ENCODE measurements at regions not wholly inside any gene's neighbourhood (a gene's known extent, or its start where the extent isn't known, plus 50 kb on each side); places are given as distances from the start of the nearest gene placed in this dataset.

DNA sequence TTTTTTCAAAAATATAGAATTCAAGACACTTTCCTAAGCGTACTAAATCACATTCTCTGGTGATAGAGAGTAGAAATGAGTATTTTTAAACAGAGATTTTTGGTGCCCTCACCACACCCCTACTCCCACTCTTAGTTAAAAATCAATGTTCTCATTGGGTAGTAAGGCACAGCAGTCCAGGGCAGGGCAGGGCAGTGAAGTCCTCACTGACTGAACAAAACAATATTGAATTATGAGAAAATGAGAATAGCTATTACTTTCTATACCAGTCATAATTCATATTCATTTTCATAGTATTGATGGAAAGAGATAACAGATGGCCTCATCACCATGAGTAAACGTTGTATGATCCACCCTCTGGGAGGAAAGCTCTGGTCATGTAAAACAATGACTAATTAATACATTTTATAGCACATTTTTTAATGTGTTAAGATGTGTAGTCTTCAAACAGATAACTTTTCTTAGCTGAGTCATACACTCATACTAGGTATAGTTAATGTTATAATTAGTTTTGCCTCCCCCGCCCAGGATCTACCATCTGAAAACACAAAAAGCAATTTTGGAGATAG lies 686.1 kb downstream of the KCNJ3 start:
- Histone ChIP-seq H3K9me3 (ENCODE audit: low read length) (no peaks in the 10 kb centered on the region), H3K4me3 (ENCODE audit: low read depth, low read length, poor library complexity, severe bottlenecking) (no peak overlapping the region), H3K36me3 (ENCODE audit: insufficient read depth, low read length) (no peaks in the 10 kb centered on the region), H3K79me2 (ENCODE audit: insufficient read depth, low read depth, low read length) (no peaks in the 10 kb centered on the region), H3K27ac (ENCODE audit: low read depth, low read length, poor library complexity, severe bottlenecking) (no peak overlapping the region), H3K4me2 (ENCODE audit: low read length) (no peak overlapping the region), H3K9me2 (ENCODE audit: insufficient read depth, low read length) (no peaks in the 10 kb centered on the region), H2AFZ (ENCODE audit: low read length) (no peak overlapping the region), H3K4me1 (ENCODE audit: insufficient read depth, low read length, poor library complexity, severe bottlenecking) (no peaks in the 10 kb centered on the region), H4K20me1 (ENCODE audit: insufficient read depth, low read length) (no peaks in the 10 kb centered on the region)
- ChIA-PET CTCF (ENCODE audit: unreplicated experiment) (no interaction called here), POLR2A (interaction anchor here (0.7 to 1.8 kb wide), 3 partner anchors 15 to 956 kb away, joined by 3 to 6 read pairs (median 5); no protein-coding TSS in a partner anchor)
- DNase-seq (ENCODE audit: low spot score), result no peak
- no TSS peak for BruUV-seq (replicated peaks)
- TF ChIP-seq EZH2phosphoT487 (IDR thresholded peaks at IDR 0.05; ENCODE audit: borderline replicate concordance, low read depth, low read length) (no peak), CTCF (conservative IDR thresholded peaks at IDR 0.05; ENCODE audit: low read length) (no peak)
- intact Hi-C loops (cut with micrococcal nuclease; ENCODE audit: unreplicated experiment), result no loop called here

DNA sequence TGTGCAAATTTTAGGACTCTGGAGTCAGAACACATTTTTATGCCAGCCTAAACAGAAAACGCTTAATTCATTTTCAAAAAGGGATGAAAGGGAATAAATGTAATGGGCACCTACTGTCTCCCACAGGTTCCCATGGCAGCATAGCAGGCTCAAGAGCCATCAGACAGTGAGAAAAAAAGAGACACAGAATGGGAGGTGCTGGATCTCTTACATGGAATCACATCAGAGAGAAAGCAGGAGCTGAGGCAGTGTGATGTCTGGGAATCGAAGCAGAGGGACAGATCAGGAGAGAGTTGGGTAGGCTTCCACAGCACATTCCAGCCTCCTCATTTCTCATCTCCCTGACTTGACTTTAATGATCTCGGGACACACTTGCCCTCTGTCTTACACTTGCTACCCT lies 684.3 kb downstream of the KCNJ3 start:
- TF ChIP-seq CTCF (conservative IDR thresholded peaks at IDR 0.05; ENCODE audit: low read length), result no peak
- TF ChIP-seq EZH2phosphoT487 (IDR thresholded peaks at IDR 0.05; ENCODE audit: borderline replicate concordance, low read depth, low read length), result no peak
- POLR2A ChIA-PET, result interaction anchor here (0.9 kb wide), 1 partner anchor 18 kb away, joined by 4 read pairs; no protein-coding TSS in a partner anchor
- no peak overlapping the region for H3K4me2 ChIP-seq (ENCODE audit: low read length)
- H3K27ac ChIP-seq (ENCODE audit: low read depth, low read length, poor library complexity, severe bottlenecking), result no peak overlapping the region
- no peak for DNase-seq (ENCODE audit: low spot score)
- CTCF ChIA-PET (ENCODE audit: unreplicated experiment), result no interaction called here
- no peaks in the 10 kb centered on the region for H3K79me2 ChIP-seq (ENCODE audit: insufficient read depth, low read depth, low read length)
- intact Hi-C loops (cut with micrococcal nuclease; ENCODE audit: unreplicated experiment), result no loop called here
- H3K4me3 ChIP-seq (ENCODE audit: low read depth, low read length, poor library complexity, severe bottlenecking), result no peak overlapping the region
- no peaks in the 10 kb centered on the region for H3K9me2 ChIP-seq (ENCODE audit: insufficient read depth, low read length)
- H2AFZ ChIP-seq (ENCODE audit: low read length), result no peak overlapping the region
- no TSS peak for BruUV-seq (replicated peaks)
- no peaks in the 10 kb centered on the region for H3K9me3 ChIP-seq (ENCODE audit: low read length)
- H3K4me1 ChIP-seq (ENCODE audit: insufficient read depth, low read length, poor library complexity, severe bottlenecking), result no peaks in the 10 kb centered on the region
- no peaks in the 10 kb centered on the region for H3K36me3 ChIP-seq (ENCODE audit: insufficient read depth, low read length)
- H4K20me1 ChIP-seq (ENCODE audit: insufficient read depth, low read length), result no peaks in the 10 kb centered on the region

DNA sequence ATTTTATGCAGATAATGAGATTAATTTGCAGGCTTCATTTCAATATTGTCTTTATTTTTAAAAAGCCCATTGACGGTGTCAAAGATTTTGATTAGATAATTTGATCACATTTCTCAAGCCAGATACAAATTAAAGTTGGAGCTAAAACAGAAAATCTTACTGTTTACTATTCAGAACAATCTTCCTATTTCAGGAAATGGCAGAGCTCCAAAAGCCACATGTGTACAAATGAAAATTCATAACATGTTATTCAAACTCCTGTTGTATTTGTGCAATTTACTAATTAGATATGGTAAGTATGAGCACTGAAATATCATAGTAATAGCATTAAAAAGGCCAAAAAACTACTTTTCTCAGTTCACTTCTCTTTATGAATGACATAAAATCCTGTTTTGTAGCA lies 682.9 kb downstream of the KCNJ3 start:
- no TSS peak for BruUV-seq (replicated peaks)
- Histone ChIP-seq H3K79me2 (ENCODE audit: insufficient read depth, low read depth, low read length) (no peaks in the 10 kb centered on the region), H4K20me1 (ENCODE audit: insufficient read depth, low read length) (no peaks in the 10 kb centered on the region), H3K9me3 (ENCODE audit: low read length) (no peaks in the 10 kb centered on the region), H3K27ac (ENCODE audit: low read depth, low read length, poor library complexity, severe bottlenecking) (no peak overlapping the region), H3K4me1 (ENCODE audit: insufficient read depth, low read length, poor library complexity, severe bottlenecking) (no peaks in the 10 kb centered on the region), H3K4me2 (ENCODE audit: low read length) (no peak overlapping the region), H3K4me3 (ENCODE audit: low read depth, low read length, poor library complexity, severe bottlenecking) (no peak overlapping the region), H3K9me2 (ENCODE audit: insufficient read depth, low read length) (no peaks in the 10 kb centered on the region), H3K36me3 (ENCODE audit: insufficient read depth, low read length) (no peaks in the 10 kb centered on the region), H2AFZ (ENCODE audit: low read length) (no peak overlapping the region)
- POLR2A ChIA-PET, result no interaction called here
- TF ChIP-seq EZH2phosphoT487 (IDR thresholded peaks at IDR 0.05; ENCODE audit: borderline replicate concordance, low read depth, low read length), result no peak
- no peak for TF ChIP-seq CTCF (conservative IDR thresholded peaks at IDR 0.05; ENCODE audit: low read length)
- intact Hi-C loops (cut with micrococcal nuclease; ENCODE audit: unreplicated experiment), result no loop called here
- DNase-seq (ENCODE audit: low spot score), result no peak
- CTCF ChIA-PET (ENCODE audit: unreplicated experiment), result no interaction called here
